Mammary epithelial cell (primary cell): ENCODE measurements at regions not wholly inside any gene's neighbourhood (a gene's known extent, or its start where the extent isn't known, plus 50 kb on each side); places are given as distances from the start of the nearest gene placed in this dataset.

Experiments
- CTCF ChIP-seq, 2 donors: IDR thresholded peaks in 1 of 2; conservative IDR thresholded peaks in 1 of 2; 2 replicates each; pipeline ENCODE4 v1.5.1; 2011 to 2012; ENCODE audit warnings: inconsistent platforms in 2 of 2, low read length in 2 of 2, mild to moderate bottlenecking in 2 of 2, control low read depth in 1 of 2, low read depth in 1 of 2; ENCODE audit not compliant: insufficient read depth in 1 of 2; ENCODE audit errors: extremely low read depth in 1 of 2
- EZH2 ChIP-seq: IDR thresholded peaks from 2 replicates; pipeline ENCODE4 v1.6.1; 2012; ENCODE audit warnings: low read length, inconsistent platforms, borderline replicate concordance

DNA sequence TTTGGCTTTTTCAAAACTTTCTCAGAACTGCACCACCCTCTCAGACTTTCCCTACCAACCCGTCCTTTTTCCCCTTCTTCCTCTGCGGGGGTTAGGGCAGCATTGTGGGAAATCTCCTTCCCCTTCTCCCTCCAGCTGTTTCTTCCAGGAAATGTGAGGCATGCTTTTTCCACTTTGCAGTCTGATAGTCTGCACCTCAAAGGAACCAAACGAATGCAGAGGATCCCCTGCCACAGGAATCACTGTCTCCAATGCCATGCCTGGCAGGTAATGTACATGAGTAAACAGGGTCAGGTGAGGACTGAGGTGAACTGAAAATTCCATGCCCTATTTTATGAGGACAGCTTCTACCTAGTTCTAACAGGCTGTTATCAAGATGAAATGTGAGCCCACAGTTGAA lies 218.4 kb downstream of the BCAS1 start:
- TF ChIP-seq CTCF (conservative IDR thresholded peaks at IDR 0.05 in 1 of 2, IDR thresholded peaks at IDR 0.05 in 1 of 2; ENCODE audit: extremely low read depth in 1 of 2, insufficient read depth in 1 of 2, low read depth in 1 of 2, low read length in 2 of 2) = no peak
- no peak for TF ChIP-seq EZH2
